ENCODE measurements at regions not wholly inside any gene's neighbourhood (a gene's known extent, or its start where the extent isn't known, plus 50 kb on each side); places are given as distances from the start of the nearest gene placed in this dataset.

DNA sequence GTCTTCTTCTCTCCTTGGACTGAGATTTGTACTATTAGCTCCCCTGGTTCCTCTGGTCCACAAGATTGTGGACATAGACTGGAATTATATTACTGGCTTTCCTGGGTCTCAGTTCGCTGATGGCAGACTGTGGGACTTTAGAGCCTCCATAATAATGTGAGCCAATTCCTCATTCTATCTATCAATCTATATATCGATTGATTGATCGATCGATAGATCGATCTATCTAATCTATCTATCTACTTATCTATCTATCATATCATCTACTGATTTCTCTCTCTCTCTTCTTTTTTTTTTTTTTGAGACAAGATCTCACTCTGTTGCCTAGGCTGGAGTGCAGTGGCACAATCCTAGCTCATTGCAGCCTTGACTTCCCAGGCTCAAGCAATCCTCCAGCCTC lies 51.5 kb upstream of the DDR1 start:
- no peaks in the 10 kb centered on the region for H3K9me3 ChIP-seq (replicated peaks)
- TF ChIP-seq, protein P1, sequence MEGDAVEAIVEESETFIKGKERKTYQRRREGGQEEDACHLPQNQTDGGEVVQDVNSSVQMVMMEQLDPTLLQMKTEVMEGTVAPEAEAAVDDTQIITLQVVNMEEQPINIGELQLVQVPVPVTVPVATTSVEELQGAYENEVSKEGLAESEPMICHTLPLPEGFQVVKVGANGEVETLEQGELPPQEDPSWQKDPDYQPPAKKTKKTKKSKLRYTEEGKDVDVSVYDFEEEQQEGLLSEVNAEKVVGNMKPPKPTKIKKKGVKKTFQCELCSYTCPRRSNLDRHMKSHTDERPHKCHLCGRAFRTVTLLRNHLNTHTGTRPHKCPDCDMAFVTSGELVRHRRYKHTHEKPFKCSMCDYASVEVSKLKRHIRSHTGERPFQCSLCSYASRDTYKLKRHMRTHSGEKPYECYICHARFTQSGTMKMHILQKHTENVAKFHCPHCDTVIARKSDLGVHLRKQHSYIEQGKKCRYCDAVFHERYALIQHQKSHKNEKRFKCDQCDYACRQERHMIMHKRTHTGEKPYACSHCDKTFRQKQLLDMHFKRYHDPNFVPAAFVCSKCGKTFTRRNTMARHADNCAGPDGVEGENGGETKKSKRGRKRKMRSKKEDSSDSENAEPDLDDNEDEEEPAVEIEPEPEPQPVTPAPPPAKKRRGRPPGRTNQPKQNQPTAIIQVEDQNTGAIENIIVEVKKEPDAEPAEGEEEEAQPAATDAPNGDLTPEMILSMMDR (IDR thresholded peaks at IDR 0.05; ENCODE audit: borderline replicate concordance) = no peak
- intact Hi-C loops (cut with micrococcal nuclease) = no loop called here
- no peaks in the 10 kb centered on the region for H3K27me3 ChIP-seq (ENCODE audit: low read depth)
- H3K27ac ChIP-seq (replicated peaks) = no peak overlapping the region
- DNase-seq = no peak
- no peak overlapping the region for H3K4me3 ChIP-seq
- H3K4me1 ChIP-seq = peaks cover 27% of the 10 kb centered on the region
- H3K36me3 ChIP-seq = no peaks in the 10 kb centered on the region

DNA sequence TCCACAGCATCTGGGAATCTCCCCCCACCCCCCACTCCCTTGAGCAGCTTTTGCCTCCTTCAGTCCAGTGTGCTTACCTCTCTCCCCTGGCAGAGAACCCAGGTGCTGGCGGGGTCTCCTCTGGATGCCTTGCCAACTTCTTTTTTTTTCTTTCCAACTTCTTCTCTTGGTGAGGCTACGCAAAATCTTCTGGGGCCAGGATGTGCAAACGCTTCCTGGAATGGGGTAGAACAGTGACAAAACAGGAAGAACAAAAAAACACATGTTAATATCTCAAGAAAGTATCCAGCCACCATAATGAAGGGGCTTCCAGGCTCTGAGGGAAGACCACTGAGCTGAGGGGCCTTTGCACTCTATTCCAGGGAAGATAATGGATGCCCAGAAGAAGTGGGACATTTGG lies 53.9 kb upstream of the DDR1 start:
- Histone ChIP-seq H3K36me3 (no peaks in the 10 kb centered on the region), H3K27ac (replicated peaks) (no peak overlapping the region), H3K27me3 (ENCODE audit: low read depth) (no peaks in the 10 kb centered on the region), H3K9me3 (replicated peaks) (no peaks in the 10 kb centered on the region), H3K4me3 (no peak overlapping the region), H3K4me1 (peaks cover 17% of the 10 kb centered on the region)
- intact Hi-C loops (cut with micrococcal nuclease) = no loop called here
- TF ChIP-seq, protein P1 (IDR thresholded peaks at IDR 0.05; ENCODE audit: borderline replicate concordance) = no peak
- no peak for DNase-seq

DNA sequence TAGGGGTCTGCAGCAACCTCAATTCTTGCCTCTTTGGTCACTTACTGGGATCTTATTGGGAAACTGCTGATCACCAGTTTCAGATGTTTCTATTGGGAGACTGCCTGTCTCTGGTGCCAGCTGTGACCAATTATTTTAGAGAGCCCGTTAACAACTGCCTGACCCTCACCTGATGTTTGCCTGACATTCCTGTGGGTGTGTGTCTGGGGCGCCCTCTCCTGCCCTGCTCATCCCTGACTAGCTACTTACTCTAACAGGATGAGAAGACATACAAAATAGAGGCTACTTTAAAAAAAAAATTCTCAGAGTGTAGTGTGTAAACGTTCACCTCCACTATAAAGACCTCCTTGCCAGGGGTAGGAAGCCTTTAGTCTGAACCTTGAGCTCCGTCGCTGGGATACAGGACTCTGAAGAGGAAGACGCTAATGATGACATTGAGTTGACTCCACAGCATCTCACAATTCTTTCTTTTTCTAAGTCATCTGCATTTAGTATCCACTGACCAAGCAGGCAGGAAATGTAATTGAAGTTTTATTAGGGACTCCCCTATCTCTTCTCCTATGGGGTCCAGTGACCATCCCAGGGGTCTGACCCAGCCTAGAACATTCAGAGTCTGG lies 54.6 kb upstream of the DDR1 start:
- H3K36me3 ChIP-seq = no peaks in the 10 kb centered on the region
- H3K27ac ChIP-seq (replicated peaks) = no peak overlapping the region
- TF ChIP-seq, protein P1 (IDR thresholded peaks at IDR 0.05; ENCODE audit: borderline replicate concordance) = no peak
- H3K9me3 ChIP-seq (replicated peaks) = no peaks in the 10 kb centered on the region
- H3K4me3 ChIP-seq = no peak overlapping the region
- intact Hi-C loops (cut with micrococcal nuclease) = loop anchor here (5.0 to 10.0 kb wide), 3 partner anchors 48 to 255 kb away; partner anchors contain the start of genes FLOT1 and IER3
- no peaks in the 10 kb centered on the region for H3K27me3 ChIP-seq (ENCODE audit: low read depth)
- no peak for DNase-seq
- H3K4me1 ChIP-seq = peaks cover 17% of the 10 kb centered on the region

DNA sequence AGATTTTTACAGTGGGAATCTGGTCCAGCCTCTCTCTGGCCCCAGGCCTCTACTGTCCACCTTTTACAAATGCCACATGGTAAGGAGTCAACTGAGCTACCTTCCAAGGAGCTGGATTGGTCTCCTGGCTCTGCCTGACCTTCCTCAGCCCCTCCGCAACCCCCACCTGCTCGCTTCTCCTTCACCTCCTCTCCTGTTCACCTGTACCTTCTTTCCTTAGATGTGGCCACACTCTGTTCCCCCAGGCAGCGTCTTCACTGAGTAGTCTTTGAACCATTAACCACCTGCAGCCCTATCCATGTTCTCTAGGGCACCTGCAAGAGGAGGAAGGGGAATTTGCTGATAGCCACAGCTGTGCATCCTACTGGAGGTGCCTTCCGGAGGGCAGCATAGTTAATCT lies 55.3 kb upstream of the DDR1 start:
- Histone ChIP-seq H3K4me1 (peaks cover 17% of the 10 kb centered on the region), H3K27ac (replicated peaks) (peak overlapping the region; percentile 80), H3K9me3 (replicated peaks) (no peaks in the 10 kb centered on the region), H3K27me3 (ENCODE audit: low read depth) (no peaks in the 10 kb centered on the region), H3K4me3 (no peak overlapping the region), H3K36me3 (no peaks in the 10 kb centered on the region)
- intact Hi-C loops (cut with micrococcal nuclease) = loop anchor here (5.0 to 10.0 kb wide), 3 partner anchors 48 to 256 kb away; partner anchors contain the start of genes FLOT1 and IER3
- DNase-seq = no peak
- TF ChIP-seq, protein P1 (IDR thresholded peaks at IDR 0.05; ENCODE audit: borderline replicate concordance) = no peak

DNA sequence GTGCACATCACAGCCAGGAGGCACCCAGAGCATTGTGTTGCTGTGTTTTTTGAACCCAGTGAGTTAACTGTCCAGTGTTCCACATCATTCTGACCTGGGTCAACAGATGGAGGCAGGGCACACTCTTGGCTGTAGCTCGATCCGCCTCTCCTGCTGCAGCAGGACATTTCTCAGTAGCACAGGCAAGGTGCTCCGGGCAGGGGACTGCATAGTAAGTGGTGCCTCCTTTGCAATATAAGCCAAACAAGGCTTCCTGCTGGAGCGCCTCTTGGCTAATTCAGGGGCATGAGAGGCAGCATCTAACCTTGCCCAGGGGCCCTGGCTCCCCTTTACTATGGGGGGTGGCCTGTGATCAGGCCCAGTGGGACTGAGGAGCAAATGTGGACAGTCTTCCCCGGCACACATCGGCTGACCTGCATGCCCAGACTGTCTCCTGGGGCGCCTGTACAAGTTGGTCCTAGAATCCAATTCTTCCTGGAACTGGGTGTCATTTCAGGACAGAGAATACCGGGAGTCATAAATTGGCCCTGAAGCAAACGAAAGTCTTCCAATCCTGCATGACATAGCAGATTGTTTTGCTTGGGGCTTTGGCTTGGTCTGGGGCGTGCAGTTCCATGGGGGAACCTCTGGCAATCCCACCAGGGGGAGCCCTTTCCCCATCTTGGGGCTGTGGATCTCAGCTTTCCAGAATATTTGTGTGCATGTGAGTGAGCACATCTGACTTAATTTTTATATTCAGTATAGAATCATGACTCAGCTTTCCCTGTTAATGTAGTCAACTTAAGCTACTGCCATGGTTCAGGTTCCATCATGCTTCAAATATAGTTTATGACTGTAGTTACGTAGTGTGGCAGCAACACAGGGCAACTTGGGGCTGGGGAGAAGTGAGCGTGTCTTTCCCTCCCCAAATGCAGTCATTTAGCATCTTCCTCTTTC lies 56.0 kb upstream of the DDR1 start:
- peak; percentile 87 for DNase-seq
- H3K4me1 ChIP-seq = peaks cover 17% of the 10 kb centered on the region

More for the DNA sequence above, 56.0 kb upstream of the DDR1 start:
- Histone ChIP-seq H3K36me3 (no peaks in the 10 kb centered on the region), H3K9me3 (replicated peaks) (no peaks in the 10 kb centered on the region), H3K27me3 (ENCODE audit: low read depth) (no peaks in the 10 kb centered on the region), H3K4me3 (peak overlapping the region; percentile 31), H3K27ac (replicated peaks) (peak overlapping the region; percentile 80)
- TF ChIP-seq, protein P1 (IDR thresholded peaks at IDR 0.05; ENCODE audit: borderline replicate concordance) = peak; percentile 96
- intact Hi-C loops (cut with micrococcal nuclease) = loop anchor here (5.0 to 10.0 kb wide), 3 partner anchors 49 to 257 kb away; partner anchors contain the start of genes FLOT1 and IER3
